COLO829 (cell line): ENCODE measurements at regions not wholly inside any gene's neighbourhood (a gene's known extent, or its start where the extent isn't known, plus 50 kb on each side); places are given as distances from the start of the nearest gene placed in this dataset.
"Not testable (repeated sequence)": the region's sequence is repeated elsewhere in the genome, so short reads cannot be mapped to it uniquely, and the experiment has no call there.

ENCODE experiments used
- DNase-seq: peaks from one replicate; pipeline ENCODE4 v3.0.0; 2012; ENCODE audit warnings: low spot score

DNA sequence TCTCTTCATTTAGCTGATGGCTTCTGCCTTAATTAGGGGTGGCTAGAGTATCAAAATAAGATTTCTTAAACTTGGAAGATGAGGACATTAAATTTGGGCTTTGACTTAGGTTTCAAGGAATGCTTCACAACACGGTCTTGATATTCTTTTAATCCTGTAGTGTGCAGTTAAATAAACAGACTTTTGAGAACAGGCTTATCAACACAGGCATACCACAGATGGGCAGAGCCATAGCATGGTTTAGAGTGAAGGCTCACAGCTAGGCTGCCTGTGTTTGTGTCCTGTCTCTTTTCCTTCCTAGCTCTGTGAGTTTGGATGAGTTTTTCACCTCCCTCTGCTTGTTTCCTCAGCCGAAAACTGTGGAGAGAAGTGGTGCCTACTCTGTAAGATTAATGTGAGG, 102.3 kb upstream of the IPO9 start:
- no peak for DNase-seq

- DNase-seq = no peak
Observed at GRCh38 chr1:201728731-201729130, 100.2 kb upstream of the IPO9 start.

GRCh38 chr1:201729973-201730608, 98.9 kb upstream of the IPO9 start:
- DNase-seq = no peak

- DNase-seq = peak; percentile 76
Observed at GRCh38 chr1:201730611-201731010, 98.3 kb upstream of the IPO9 start.

DNA sequence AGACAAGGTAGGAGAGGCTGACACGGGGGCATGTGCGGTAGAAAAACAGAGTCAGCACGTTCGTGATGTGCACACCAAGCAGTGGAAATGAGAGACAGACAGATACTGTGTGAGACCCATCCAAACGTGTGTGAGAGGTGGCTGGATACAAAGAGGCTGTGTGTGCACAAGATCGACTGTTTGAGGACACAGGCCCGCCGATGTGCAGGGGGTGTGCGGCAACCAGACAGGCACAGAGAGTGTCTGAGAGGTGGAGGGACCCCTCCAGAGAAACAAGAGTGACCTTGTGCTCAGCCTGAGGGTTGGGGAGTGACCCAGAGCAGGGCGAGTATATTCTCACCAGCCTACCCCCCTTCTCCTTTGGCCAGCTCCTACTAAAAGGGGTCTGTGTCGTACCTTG, 97.8 kb upstream of the IPO9 start:
- peak; percentile 71 for DNase-seq

GRCh38 chr1:201731592-201731991, 97.4 kb upstream of the IPO9 start:
- DNase-seq = no peak

- DNase-seq = no peak
Observed at GRCh38 chr1:201732351-201732750, 96.6 kb upstream of the IPO9 start.

GRCh38 chr1:201734221-201734620, 94.7 kb upstream of the IPO9 start:
- not testable (repeated sequence) for DNase-seq

DNA sequence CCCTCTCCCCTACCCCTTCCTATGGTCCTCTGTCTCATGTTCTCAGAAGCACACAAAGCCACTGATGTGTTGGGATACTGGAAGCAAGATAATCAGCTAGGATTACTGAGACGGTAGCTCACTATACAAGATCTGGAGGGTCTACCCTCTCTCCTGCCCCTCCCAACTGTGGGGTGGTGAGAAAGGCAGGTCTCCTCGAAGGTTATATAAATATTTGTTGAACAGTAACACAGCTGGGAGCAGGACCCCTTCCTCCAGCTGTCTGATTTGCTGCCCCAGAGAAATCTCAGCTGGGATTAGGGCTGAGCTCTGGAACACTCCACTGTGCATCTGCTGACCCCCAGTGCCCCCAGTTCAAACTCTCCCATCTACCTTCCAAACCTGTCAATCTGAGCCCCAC, 94.2 kb upstream of the IPO9 start:
- no peak for DNase-seq

- DNase-seq = no peak
Observed at GRCh38 chr1:201736707-201737320, 92.1 kb upstream of the IPO9 start.

- DNase-seq = no peak
Observed at GRCh38 chr1:201737352-201738060, 91.5 kb upstream of the IPO9 start.

- no peak for DNase-seq
Observed at GRCh38 chr1:201739080-201739479, 89.9 kb upstream of the IPO9 start.

DNA sequence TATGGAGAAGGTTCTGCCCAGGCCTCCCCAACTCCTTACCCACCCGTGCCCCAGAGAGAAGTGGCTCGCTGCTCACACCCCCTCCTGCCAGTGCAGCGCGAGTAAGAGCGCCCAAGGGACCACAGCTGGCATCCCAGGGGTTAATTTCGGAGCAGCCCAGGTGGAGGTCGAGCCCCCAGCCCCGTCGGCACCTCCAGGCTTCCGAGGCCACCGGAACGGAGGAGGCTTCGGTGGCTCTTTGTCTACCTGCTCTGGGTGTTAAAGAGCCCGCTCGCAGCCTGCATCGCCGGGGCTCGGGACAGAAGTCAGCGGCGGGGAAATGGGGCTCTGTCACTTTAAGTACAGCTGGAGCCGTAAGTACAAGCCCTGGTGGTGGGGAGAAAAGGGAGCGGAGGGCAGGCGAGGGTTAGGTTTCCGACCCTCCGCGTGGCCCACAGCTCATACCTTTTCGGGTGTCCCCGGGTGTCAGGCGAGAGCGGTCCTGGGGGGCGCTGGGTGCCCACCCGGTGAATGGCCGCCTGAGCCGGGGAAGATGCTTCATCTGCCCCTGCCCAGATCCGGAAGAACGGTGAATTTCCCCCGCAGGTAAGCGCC, 89.4 kb upstream of the IPO9 start:
- DNase-seq = no peak

GRCh38 chr1:201740086-201740541, 88.8 kb upstream of the IPO9 start:
- DNase-seq = no peak

- no peak for DNase-seq
Observed at GRCh38 chr1:201740670-201741111, 88.3 kb upstream of the IPO9 start.

- DNase-seq = no peak
Observed at GRCh38 chr1:201741763-201742342, 87.1 kb upstream of the IPO9 start.

DNA sequence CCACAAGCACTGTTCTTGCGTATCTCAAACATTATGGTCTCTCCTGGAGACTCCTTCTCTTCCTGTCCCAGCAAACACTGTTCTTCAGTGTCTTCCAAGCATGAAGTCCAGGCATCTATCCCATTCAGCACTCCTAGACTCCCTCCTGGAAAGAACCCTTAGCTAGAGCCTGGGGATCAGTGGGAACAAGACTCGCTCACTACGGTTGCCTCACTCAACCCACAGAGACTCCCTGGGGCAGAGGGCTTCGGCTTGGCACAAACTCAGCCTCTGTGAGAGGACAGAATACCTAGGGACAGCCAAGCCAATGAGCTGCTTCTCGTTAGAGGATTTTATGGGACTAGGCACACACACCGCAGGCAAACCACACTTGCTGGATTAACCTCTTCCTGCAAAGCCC, 86.5 kb upstream of the IPO9 start:
- no peak for DNase-seq

DNA sequence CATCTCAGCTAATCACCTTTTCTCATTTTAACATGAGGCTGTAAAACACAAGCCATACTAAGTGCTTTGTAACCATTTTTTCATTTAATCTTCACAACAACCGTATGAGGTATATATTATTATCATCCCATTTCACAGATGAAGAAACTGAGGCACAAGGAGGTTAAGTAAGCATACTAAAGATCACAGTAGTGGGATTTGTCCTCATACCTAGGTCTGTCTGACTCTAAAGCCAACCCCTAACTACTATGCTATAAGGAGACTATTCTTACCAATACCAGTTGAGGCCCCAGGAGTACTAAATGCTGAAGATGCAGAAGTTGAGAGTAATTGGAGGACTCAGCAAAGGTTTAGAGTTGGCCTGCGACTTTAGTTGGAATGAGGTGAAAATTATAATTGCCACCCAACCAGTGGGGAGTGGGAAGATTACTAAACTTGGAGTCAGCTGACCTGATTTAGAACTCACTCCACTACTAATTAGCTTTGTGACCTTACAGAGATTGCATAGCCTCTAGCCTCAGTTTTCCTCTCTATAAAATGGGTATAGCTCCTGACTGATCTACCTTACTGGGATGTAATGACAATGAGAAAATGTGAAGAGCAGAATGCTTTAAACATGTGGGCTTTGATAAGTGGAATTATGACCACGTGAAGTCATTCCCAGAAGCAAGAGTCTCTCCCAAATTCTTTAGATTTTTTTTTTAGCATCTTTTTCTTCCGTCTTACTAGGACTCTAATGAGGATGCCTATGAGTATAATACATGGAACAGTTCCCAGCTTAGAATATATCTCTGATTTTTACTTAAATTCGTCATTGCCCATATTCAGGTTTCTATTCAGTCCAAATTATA, 85.8 kb upstream of the IPO9 start:
- no peak for DNase-seq

GRCh38 chr1:201745023-201745422, 83.9 kb upstream of the IPO9 start:
- DNase-seq = no peak

GRCh38 chr1:201746156-201746555, 82.8 kb upstream of the IPO9 start:
- no peak for DNase-seq

- DNase-seq = no peak
Observed at GRCh38 chr1:201747261-201747660, 81.7 kb upstream of the IPO9 start.

- peak; percentile 63 for DNase-seq
Observed at GRCh38 chr1:201748335-201748734, 80.6 kb upstream of the IPO9 start.
